Medulla oblongata (tissue), 1 donor: ENCODE measurements at regions not wholly inside any gene's neighbourhood (a gene's known extent, or its start where the extent isn't known, plus 50 kb on each side); places are given as distances from the start of the nearest gene placed in this dataset.
A peak's percentile ranks its signal among the peaks of the same experiment; 100 is the strongest.

ENCODE experiments used
- DNase-seq: peaks from one replicate; pipeline ENCODE4 v3.0.0-alpha.2; 2015; ENCODE audit errors: extremely low spot score

GRCh38 chr7:120164-120991, 72.0 kb upstream of the FAM20C start:
- no peak for DNase-seq

- DNase-seq: no peak
Observed at GRCh38 chr7:121002-121785, 71.2 kb upstream of the FAM20C start.

GRCh38 chr7:123237-123636, 69.1 kb upstream of the FAM20C start:
- DNase-seq: no peak

GRCh38 chr7:124130-124949, 68.0 kb upstream of the FAM20C start:
- DNase-seq: no peak

GRCh38 chr7:125061-125475, 67.3 kb upstream of the FAM20C start:
- no peak for DNase-seq

- no peak for DNase-seq
Observed at GRCh38 chr7:125661-126060, 66.7 kb upstream of the FAM20C start.

GRCh38 chr7:126368-126767, 66.0 kb upstream of the FAM20C start:
- no peak for DNase-seq

- no peak for DNase-seq
Observed at GRCh38 chr7:127064-127598, 65.2 kb upstream of the FAM20C start.

GRCh38 chr7:128171-129080, 63.9 kb upstream of the FAM20C start:
- DNase-seq: no peak

GRCh38 chr7:129366-130221, 62.8 kb upstream of the FAM20C start:
- peak; percentile 64 for DNase-seq

- DNase-seq: no peak
Observed at GRCh38 chr7:130222-130572, 62.2 kb upstream of the FAM20C start.

- DNase-seq: no peak
Observed at GRCh38 chr7:130875-131780, 61.2 kb upstream of the FAM20C start.

- peak; percentile 71 for DNase-seq
Observed at GRCh38 chr7:131781-132482, 60.4 kb upstream of the FAM20C start.

GRCh38 chr7:132899-133298, 59.5 kb upstream of the FAM20C start:
- no peak for DNase-seq

GRCh38 chr7:133470-133869, 58.9 kb upstream of the FAM20C start:
- no peak for DNase-seq

- no peak for DNase-seq
Observed at GRCh38 chr7:134029-134428, 58.3 kb upstream of the FAM20C start.

- DNase-seq: no peak
Observed at GRCh38 chr7:134561-135256, 57.7 kb upstream of the FAM20C start.

- no peak for DNase-seq
Observed at GRCh38 chr7:135257-135653, 57.1 kb upstream of the FAM20C start.
